GOT3 (cell line): ENCODE measurements at regions not wholly inside any gene's neighbourhood (a gene's known extent, or its start where the extent isn't known, plus 50 kb on each side); places are given as distances from the start of the nearest gene placed in this dataset.
"Not testable (repeated sequence)": the region's sequence is repeated elsewhere in the genome, so short reads cannot be mapped to it uniquely, and the experiment has no call there.

Source experiments
- DNase-seq: peaks from one replicate; lab custom pipeline; 2025; ENCODE audit warnings: mixed read lengths; lab: John Stamatoyannopoulos, UW

DNA sequence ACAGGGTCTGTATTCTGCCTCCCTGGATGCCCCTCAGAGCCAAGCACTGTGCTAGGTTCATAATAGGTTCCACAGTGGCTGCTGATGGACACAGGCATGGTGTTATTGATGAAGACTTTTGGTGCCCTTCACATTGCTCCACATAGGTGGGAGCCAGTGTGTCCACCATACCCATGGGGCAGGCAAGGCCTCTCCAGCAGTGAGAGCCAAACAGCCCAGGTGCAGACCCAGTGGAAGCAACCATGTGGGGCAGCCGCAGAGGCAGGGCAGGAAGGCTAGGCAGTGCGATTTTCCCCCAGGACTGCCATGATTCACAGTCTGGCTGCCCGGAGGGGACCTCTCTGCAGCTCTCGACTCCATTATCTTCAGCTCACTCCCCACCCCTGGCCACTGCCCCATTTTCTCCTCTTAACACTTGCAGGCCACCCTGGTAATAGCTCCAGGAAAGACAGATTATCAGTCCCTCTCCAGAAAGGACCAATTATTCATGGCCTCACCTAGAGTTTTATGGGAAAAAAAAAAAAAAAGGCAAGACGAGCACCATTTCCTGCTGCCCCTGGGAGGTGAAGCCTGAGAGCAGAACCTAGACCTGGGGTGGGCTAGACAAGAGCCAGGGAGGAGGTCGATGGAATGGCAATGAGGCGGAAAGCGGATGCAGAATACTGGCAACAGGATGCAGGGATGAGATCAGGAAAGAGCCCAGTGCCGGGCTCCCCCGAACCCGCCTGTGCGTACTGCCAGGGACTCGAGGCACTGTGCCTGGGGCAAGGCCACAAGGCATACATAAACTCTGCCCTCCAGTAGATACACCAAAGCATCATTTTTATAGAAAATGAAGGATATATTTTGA, 343.0 kb upstream of the NCAM1 start:
- DNase-seq, result no peak

DNA sequence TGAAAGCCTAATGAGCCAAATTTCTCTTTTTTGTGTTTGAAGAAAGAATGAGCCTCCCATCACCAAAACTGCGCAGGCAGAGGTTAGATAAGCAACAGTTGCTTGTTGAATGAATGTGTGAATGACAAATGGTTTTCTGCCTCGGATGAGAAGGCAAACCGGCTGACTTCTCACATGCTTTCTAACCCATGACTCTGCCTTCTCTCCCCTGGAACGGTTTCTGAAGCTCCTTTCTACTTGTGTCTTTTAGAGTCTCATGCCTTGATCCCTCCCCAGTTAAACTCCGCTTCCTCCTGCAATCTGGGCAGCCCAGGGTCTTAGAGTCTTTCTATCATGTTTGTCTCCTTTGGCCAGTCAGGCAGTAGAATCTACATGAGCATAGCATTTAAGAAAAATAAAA, 342.1 kb upstream of the NCAM1 start:
- no peak for DNase-seq

DNA sequence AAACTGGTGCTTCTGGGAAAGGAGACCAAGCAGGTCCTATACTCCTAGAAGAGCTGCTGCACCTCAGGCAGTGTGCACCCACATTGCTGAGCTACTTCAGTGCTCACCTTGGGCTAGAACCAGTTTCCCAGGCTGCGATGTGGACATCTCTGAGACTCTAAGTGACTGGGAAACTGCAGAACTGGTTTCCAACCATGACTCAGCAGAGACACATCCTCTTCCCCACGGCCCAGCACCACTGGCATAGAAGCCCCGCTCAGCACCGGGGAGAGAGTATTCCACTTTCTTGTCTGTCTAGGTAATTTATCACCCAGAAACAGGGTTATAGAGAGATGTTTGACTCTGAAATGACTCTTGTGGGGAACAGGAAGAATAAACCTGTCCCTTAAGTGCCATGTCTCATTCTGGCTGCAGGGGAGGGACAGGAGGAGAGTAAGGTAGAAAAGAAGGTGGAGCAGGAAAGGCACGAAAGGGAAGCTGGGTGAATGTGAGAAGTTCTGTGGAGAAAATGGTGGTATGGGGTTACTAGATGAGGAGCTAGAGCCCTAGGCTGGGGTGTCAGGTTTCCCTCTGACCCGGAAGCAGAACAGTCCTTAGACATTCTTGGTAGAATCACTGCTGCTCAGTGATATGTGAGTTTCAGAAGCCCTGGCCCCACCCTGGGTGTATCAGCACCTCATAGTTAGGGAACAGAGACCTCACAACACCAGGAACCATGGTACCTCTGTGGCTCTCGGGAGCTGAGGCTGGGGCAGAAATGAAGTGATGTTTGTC, 340.4 kb upstream of the NCAM1 start:
- DNase-seq, result no peak

- no peak for DNase-seq
Observed at GRCh38 chr11:112623057-112623456, 338.2 kb upstream of the NCAM1 start.

DNA sequence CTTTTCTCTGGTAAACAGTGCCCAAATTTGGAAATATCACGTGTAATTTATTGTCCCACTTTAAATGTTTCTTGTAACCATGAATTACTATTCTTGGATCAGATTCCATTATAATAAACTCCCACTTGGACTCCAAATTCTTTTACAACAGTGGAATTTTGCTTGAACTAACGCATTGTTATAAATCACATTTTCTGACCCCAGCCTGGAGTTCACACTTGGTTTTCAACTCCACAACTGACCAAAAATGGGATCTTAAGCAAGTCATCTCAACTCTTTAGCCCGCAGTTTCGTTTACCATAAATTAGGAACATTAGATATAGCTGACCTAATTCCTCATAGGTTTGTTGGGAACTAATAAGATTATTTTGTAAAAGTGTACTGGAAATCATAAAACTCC, 336.8 kb upstream of the NCAM1 start:
- no peak for DNase-seq

GRCh38 chr11:112624971-112625370, 336.2 kb upstream of the NCAM1 start:
- not testable (repeated sequence) for DNase-seq

DNA sequence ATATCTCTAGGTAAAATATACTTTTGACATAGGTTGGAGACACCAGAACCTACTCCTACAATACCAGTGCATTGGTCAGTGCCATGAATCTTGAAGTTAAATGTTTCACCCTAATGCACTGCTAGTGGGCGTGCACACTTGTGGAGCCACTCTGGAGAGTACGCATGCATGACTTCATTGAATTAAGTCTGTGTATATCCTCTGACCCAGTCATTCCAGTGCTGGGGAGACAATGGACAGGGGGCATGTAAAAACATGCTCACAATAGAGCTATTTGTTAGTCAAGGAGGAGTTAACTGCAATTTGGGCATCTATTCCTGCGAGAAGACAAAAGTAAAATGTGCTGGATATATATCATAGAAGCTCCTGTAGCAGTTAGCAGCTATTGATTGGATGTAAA, 335.4 kb upstream of the NCAM1 start:
- DNase-seq, result no peak

DNA sequence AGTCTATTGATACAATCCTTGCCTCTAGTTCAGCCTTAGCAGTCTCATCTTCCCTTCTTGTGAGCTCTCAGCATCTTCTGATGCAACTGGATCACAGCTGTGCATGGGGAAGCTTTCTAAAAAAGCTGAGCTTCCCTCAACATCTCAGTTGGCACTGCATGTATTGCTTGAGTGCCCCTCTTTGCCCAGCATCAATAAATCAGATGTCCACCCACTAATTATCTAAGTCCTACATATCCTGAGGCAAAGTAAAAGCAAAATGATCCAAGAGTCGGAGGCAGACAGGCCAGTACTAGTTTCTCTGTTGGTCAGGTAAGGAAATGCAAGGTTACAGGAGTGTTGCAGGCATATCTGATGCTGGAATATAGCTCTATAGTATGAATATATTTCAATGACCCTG, 334.5 kb upstream of the NCAM1 start:
- no peak for DNase-seq

DNA sequence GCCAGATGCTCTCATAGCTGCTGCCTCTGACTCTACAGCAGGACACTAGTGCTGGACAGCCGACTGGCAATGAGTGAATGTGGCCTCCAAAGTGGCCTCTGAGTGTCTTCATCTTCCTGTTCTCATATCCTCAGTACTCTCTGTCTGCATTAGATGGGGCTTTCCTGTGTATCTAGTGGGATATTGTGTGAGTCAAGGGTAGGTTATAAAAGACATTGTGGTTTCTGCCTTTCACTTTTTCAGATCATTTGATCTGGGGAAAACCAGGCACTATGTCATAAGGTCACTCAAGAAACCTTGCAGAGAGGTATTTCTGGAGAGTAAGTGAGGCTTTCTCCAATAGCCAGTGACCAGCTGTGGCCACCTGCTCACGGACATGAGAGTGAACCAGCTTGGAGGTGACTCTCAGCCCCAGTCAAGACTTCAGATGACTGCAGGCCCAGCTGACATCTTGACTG, 333.6 kb upstream of the NCAM1 start:
- no peak for DNase-seq

DNA sequence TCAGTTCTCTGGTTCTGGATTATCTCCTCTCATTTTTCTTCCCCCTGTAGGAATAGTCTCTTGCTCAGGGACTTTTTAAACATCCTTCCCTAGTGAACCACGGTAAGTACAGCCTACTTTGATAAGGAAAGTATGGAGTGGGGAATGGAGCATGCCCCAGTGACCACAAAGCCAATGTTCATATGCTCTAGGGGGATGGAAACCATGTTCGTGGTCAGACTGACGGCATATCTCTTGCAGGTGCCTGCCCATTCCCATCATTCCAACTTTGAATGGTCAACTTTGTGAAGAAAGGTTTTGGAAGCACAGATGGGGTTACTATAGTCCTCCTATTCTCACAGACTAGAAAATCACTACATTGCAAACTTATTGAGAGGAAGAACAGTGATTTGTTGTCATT, 332.5 kb upstream of the NCAM1 start:
- DNase-seq, result no peak

- DNase-seq, result no peak
Observed at GRCh38 chr11:112630496-112630895, 330.7 kb upstream of the NCAM1 start.

GRCh38 chr11:112631333-112631732, 329.9 kb upstream of the NCAM1 start:
- no peak for DNase-seq

- DNase-seq, result no peak
Observed at GRCh38 chr11:112632866-112633505, 328.2 kb upstream of the NCAM1 start.

GRCh38 chr11:112634551-112634950, 326.7 kb upstream of the NCAM1 start:
- no peak for DNase-seq

DNA sequence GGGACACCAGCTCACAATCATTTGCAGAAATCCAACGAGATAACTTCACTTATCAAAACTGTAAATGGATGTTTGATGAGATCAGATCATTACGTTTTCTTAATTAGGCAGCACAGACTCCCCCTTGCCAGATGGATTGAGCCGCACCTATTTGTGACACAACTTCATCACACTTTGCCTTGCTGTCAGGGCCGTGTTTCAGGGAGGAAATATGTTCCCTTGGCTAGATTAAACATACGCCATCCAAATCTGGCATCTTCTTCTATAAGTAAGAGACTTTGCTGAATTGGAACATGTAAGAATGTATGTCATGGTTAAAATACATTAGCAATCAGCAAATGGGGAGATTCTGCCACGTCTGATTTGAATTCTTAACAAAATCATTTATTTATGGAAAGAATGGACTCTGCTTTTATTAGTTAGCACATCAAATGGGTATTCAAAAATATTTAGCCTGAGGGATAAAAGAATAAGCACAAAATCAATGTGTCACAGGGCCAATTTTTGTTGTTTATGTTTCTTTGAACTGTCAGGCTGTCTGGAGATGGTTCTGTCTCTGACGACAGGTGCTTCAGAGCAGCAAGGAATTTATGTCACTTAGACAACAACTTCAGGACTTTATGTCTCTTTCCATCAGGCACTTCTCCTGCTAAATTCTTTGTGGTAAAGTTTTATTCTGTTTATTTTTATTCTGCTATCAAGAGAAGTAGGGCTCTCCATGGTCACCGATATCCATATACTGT, 326.1 kb upstream of the NCAM1 start:
- no peak for DNase-seq

GRCh38 chr11:112637076-112637475, 324.1 kb upstream of the NCAM1 start:
- no peak for DNase-seq

DNA sequence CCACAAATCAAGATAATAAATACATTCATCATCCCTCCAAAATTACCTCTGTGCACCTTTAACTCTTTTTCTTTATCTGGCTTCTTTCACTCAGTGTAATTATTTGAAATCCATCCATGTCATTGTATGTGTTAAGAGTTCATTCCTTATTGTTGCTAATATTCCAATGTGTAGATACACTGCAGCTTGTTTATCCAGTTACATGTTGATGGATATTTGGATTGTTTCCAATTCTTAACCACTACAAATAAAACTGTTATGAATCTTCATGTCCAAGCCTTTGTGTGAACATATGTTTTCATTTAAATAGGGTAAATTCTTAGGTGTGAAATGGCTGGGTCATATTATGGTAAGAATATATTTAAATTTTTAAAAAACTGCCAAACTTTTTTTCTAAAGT, 323.3 kb upstream of the NCAM1 start:
- DNase-seq, result no peak

- no peak for DNase-seq
Observed at GRCh38 chr11:112639469-112639868, 321.8 kb upstream of the NCAM1 start.

- no peak for DNase-seq
Observed at GRCh38 chr11:112643416-112643815, 317.8 kb upstream of the NCAM1 start.

DNA sequence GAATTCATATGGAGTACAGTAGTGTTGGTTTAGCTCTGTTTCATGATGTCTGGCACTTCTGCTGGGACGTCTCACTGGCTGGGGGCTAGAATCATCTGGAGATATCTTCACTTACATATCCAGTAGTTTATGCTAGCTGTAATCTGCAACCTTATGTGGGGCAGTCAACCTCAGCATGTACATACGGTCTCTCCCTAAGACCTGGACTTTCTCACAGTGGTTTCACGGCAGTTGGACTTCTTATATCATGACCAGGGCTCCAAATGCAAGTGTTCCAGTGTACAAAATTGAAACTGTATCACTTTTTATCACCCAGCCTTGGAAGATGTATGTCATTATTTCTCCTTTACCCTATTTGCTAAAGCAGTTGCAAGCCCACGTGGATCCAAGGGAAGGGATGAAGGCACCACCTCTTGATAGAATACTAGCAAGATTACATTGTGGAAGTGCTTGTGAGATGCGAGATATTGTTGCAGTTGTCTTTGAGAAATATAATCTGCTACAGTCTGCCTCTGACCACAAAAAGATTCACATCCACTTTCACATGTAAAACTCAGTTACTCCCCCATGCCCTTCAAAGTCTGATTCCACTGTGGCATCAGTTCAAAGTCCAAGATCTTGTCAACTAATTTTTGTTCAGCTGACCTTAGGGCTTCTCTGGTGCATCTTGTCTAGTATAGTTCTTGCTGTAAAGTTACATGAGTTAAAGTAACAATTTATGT, 316.6 kb upstream of the NCAM1 start:
- no peak for DNase-seq

DNA sequence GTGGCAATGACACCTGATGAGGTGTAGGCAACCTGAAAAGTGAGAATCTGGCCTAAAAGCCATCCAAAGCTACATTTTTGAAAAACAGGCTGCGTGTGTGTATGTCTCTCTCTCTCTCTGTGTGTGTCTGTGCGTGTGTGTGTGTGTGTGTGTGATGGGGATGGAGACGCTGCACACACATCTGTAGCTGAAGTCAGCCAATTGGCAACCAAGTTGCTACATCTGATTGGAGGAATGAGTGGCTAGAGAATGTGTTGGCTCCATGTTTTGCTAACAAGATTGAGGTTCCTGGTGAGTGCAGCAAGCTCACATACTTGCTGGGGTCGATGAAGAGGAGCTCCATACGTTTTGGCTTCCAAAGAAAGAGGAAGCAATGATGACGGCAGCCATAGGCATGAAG, 311.4 kb upstream of the NCAM1 start:
- no peak for DNase-seq
